K562 (cell line): ENCODE measurements at regions not wholly inside any gene's neighbourhood (a gene's known extent, or its start where the extent isn't known, plus 50 kb on each side); places are given as distances from the start of the nearest gene placed in this dataset.

ENCODE experiments used
- ATF2 ChIP-seq: sonication (generic); formaldehyde crosslinking; IDR thresholded peaks from 2 replicates; pipeline ENCODE4 v1.8.1; 2022; ENCODE audit warnings: missing genetic modification reagents
- GTF3C2 ChIP-seq: IDR thresholded peaks from 3 replicates; pipeline ENCODE4 v1.6.1; 2011; ENCODE audit warnings: borderline replicate concordance, mild to moderate bottlenecking, moderate library complexity; ENCODE audit not compliant: insufficient read length; ENCODE audit errors: extremely low read depth
- HNRNPUL1 ChIP-seq: fragments of 200-400 bp; formaldehyde crosslinking; IDR thresholded peaks from 2 replicates; pipeline ENCODE4 v1.6.1; 2017; ENCODE audit warnings: low read length
- NFE2L1 ChIP-seq: fragments of 450-650 bp; IDR thresholded peaks from 2 replicates; pipeline ENCODE4 v1.6.1; 2016; ENCODE audit warnings: missing genetic modification characterization, low read depth, mild to moderate bottlenecking, missing compliant biosample characterization, moderate library complexity, borderline replicate concordance
- PKNOX1 ChIP-seq: fragments of 450-650 bp; IDR thresholded peaks from 2 replicates; pipeline ENCODE4 v1.6.1; 2016
- POLR3G ChIP-seq: IDR thresholded peaks from 2 replicates; pipeline ENCODE4 v1.6.1; 2011; ENCODE audit not compliant: insufficient read length, insufficient replicate concordance; ENCODE audit errors: extremely low read depth
- TRIM28 ChIP-seq: fragments of 450-650 bp; IDR thresholded peaks from 2 replicates; pipeline ENCODE4 v1.6.1; 2017
- ZBTB11 ChIP-seq, 3 experiments: fragments of 200-800 bp in 1 of 3; fragments of 250-450 bp in 1 of 3; fragments of 450-650 bp in 1 of 3; sonication (Bioruptor Pico) in 1 of 3; sonication (Bioruptor generic) in 1 of 3; formaldehyde crosslinking in 1 of 3; IDR thresholded peaks; 2 replicates each; pipeline versions ENCODE4 v1.6.1 to v1.8.0; 2016 to 2022; ENCODE audit warnings: mild to moderate bottlenecking in 2 of 3, missing genetic modification characterization in 2 of 3, missing compliant biosample characterization in 1 of 3, moderate library complexity in 1 of 3
- ZNF253 ChIP-seq: fragments of 250-450 bp; sonication (Bioruptor Pico); conservative IDR thresholded peaks from 2 replicates; pipeline ENCODE4 v1.6.1; 2021; ENCODE audit warnings: mild to moderate bottlenecking
- ZNF583 ChIP-seq: fragments of 250-450 bp; sonication (Bioruptor Pico); IDR thresholded peaks from 2 replicates; pipeline ENCODE4 v1.4.0; 2020

GRCh38 chr6:145289573-145289972 is 445.7 kb downstream of the EPM2A start (continued):
- no peak for TF ChIP-seq ZBTB11 (CRISPR knock-in tag; IDR thresholded peaks at IDR 0.05)
- no peak for TF ChIP-seq NFE2L1 (tag)
- no peak for TF ChIP-seq GTF3C2
- no peak for TF ChIP-seq TRIM28
- TF ChIP-seq PKNOX1, result no peak
- no peak for TF ChIP-seq ZNF253 (CRISPR knock-in tag)
- no peak for TF ChIP-seq ATF2 (CRISPR knock-in tag)
- TF ChIP-seq POLR3G, result no peak
- TF ChIP-seq ZNF583 (CRISPR knock-in tag), result no peak
- TF ChIP-seq HNRNPUL1, result no peak
